HEK293 (cell line): ENCODE measurements at regions not wholly inside any gene's neighbourhood (a gene's known extent, or its start where the extent isn't known, plus 50 kb on each side); places are given as distances from the start of the nearest gene placed in this dataset.

Experiments used
- CTCF ChIA-PET: fragments of 350-600 bp; formaldehyde crosslinking; extraction: SDS; loops from one replicate; lab custom pipeline; 2021; ENCODE audit warnings: antibody characterized with exemption; lab: Yijun Ruan, JAX
- POLR2A ChIA-PET: fragments of 300-600 bp; formaldehyde crosslinking; extraction: SDS; loops from one replicate; lab custom pipeline; 2020; ENCODE audit warnings: antibody characterized with exemption, inconsistent platforms; lab: Yijun Ruan, JAX
- H3K27ac ChIP-seq: fragments of 200-500 bp; sonication (Bioruptor generic); 2 replicates; pipeline ENCODE4 v1.5.1; 2014; ENCODE audit warnings: low read depth, low read length, control low read depth, inconsistent platforms; ENCODE audit errors: extremely low read depth
- H3K36me3 ChIP-seq, 2 experiments: fragments of 200-500 bp in 1 of 2; sonication (Bioruptor generic) in 1 of 2; 1 replicate in 1 of 2; 2 replicates in 1 of 2; pipeline ENCODE4 v1.5.1; 2014 to 2017; ENCODE audit warnings: inconsistent platforms in 2 of 2, low read length in 2 of 2; ENCODE audit not compliant: control insufficient read depth in 2 of 2, insufficient read depth in 1 of 2
- H3K4me1 ChIP-seq: fragments of 200-500 bp; sonication (Bioruptor generic); 2 replicates; pipeline ENCODE4 v1.5.1; 2014; ENCODE audit warnings: mild to moderate bottlenecking, low read length, inconsistent platforms; ENCODE audit not compliant: control insufficient read depth, insufficient read depth
- H3K4me3 ChIP-seq: 2 replicates; pipeline ENCODE4 v1.5.1; 2011; ENCODE audit warnings: low read depth, mild to moderate bottlenecking, control low read depth, low read length, moderate library complexity
- H3K9me3 ChIP-seq: fragments of 200-500 bp; sonication (Bioruptor generic); 2 replicates; pipeline ENCODE4 v1.5.1; 2014; ENCODE audit warnings: low read depth, low read length, inconsistent platforms; ENCODE audit not compliant: control insufficient read depth, insufficient read depth
- GLI2 ChIP-seq: fragments of 450-650 bp; formaldehyde crosslinking; IDR thresholded peaks from 2 replicates; pipeline ENCODE4; 2017; ENCODE audit warnings: missing biosample characterization, missing genetic modification characterization, low read depth, borderline replicate concordance
- GLIS1 ChIP-seq: fragments of 450-650 bp; formaldehyde crosslinking; IDR thresholded peaks from 2 replicates; pipeline ENCODE4 v1.5.1; 2016; ENCODE audit warnings: missing biosample characterization, missing genetic modification characterization
- KLF9 ChIP-seq: fragments of 450-650 bp; formaldehyde crosslinking; IDR thresholded peaks from 2 replicates; pipeline ENCODE4 v1.5.1; 2016; ENCODE audit warnings: missing biosample characterization, missing genetic modification characterization, low read depth
- PBX3 ChIP-seq: sonication (generic); formaldehyde crosslinking; IDR thresholded peaks from 2 replicates; pipeline ENCODE4 v1.8.1; 2022; ENCODE audit warnings: mild to moderate bottlenecking, moderate library complexity, missing genetic modification reagents
- PRDM2 ChIP-seq: fragments of 450-650 bp; formaldehyde crosslinking; IDR thresholded peaks from 2 replicates; pipeline ENCODE4 v1.5.1; 2016; ENCODE audit warnings: missing biosample characterization, missing genetic modification characterization, borderline replicate concordance
- TCF7L2 ChIP-seq: IDR thresholded peaks from 2 replicates; pipeline ENCODE4 v1.6.1; 2011; ENCODE audit warnings: low read depth, mild to moderate bottlenecking, inconsistent platforms, low read length, moderate library complexity, borderline replicate concordance
- ZBTB1 ChIP-seq: fragments of 450-650 bp; formaldehyde crosslinking; IDR thresholded peaks from 2 replicates; pipeline ENCODE4 v1.5.1; 2016; ENCODE audit warnings: missing biosample characterization, missing genetic modification characterization
- ZBTB48 ChIP-seq: fragments of 450-650 bp; formaldehyde crosslinking; IDR thresholded peaks from 2 replicates; pipeline ENCODE4 v1.5.1; 2016; ENCODE audit warnings: missing biosample characterization, missing genetic modification characterization
- ZNF223 ChIP-seq: fragments of 450-650 bp; formaldehyde crosslinking; IDR thresholded peaks from 2 replicates; pipeline ENCODE4 v1.5.1; 2016; ENCODE audit warnings: missing biosample characterization, missing genetic modification characterization
- ZNF24 ChIP-seq: fragments of 450-650 bp; formaldehyde crosslinking; IDR thresholded peaks from 2 replicates; pipeline ENCODE4 v1.5.1; 2016; ENCODE audit warnings: missing biosample characterization, missing genetic modification characterization
- ZNF26 ChIP-seq: fragments of 450-650 bp; formaldehyde crosslinking; IDR thresholded peaks from 2 replicates; pipeline ENCODE4 v1.5.1; 2016; ENCODE audit warnings: missing biosample characterization, missing genetic modification characterization
- ZNF341 ChIP-seq: fragments of 450-650 bp; formaldehyde crosslinking; IDR thresholded peaks from 2 replicates; pipeline ENCODE4; 2016; ENCODE audit warnings: low read depth, missing biosample characterization, missing genetic modification characterization
- ZNF362 ChIP-seq: fragments of 450-650 bp; formaldehyde crosslinking; IDR thresholded peaks from 2 replicates; pipeline ENCODE4 v1.5.1; 2016; ENCODE audit warnings: missing biosample characterization, missing genetic modification characterization
- ZNF544 ChIP-seq: fragments of 450-650 bp; formaldehyde crosslinking; IDR thresholded peaks from 2 replicates; pipeline ENCODE4 v1.5.0; 2017; ENCODE audit warnings: missing biosample characterization, missing genetic modification characterization
- ZNF560 ChIP-seq: fragments of 450-650 bp; formaldehyde crosslinking; IDR thresholded peaks from 2 replicates; pipeline ENCODE4 v1.5.1; 2017; ENCODE audit warnings: missing biosample characterization, missing genetic modification characterization, borderline replicate concordance
- ZNF571 ChIP-seq: fragments of 450-650 bp; formaldehyde crosslinking; IDR thresholded peaks from 2 replicates; pipeline ENCODE4 v1.5.0; 2017; ENCODE audit warnings: missing biosample characterization, missing genetic modification characterization
- ZNF626 ChIP-seq: fragments of 450-650 bp; sonication (Bioruptor Pico); formaldehyde crosslinking; IDR thresholded peaks from 2 replicates; pipeline ENCODE4 v1.5.1; 2018; ENCODE audit warnings: missing biosample characterization, missing genetic modification characterization, inconsistent platforms
- ZNF768 ChIP-seq: fragments of 450-650 bp; formaldehyde crosslinking; IDR thresholded peaks from 2 replicates; pipeline ENCODE4 v1.5.1; 2018; ENCODE audit warnings: missing biosample characterization, mild to moderate bottlenecking, missing genetic modification characterization
- ZNF791 ChIP-seq: fragments of 450-650 bp; formaldehyde crosslinking; IDR thresholded peaks from 2 replicates; pipeline ENCODE4 v1.5.1; 2016; ENCODE audit warnings: missing biosample characterization, missing genetic modification characterization
- TF ChIP-seq, protein P1 (sequence below): fragments of 450-650 bp; formaldehyde crosslinking; IDR thresholded peaks from 2 replicates; pipeline ENCODE4 v1.5.1; 2016; ENCODE audit warnings: missing biosample characterization, missing genetic modification characterization
- TF ChIP-seq, protein P2 (sequence below): fragments of 450-650 bp; formaldehyde crosslinking; IDR thresholded peaks from 2 replicates; pipeline ENCODE4 v1.5.1; 2017; ENCODE audit warnings: missing biosample characterization, missing genetic modification characterization
- TF ChIP-seq, protein P3 (sequence below): fragments of 450-650 bp; formaldehyde crosslinking; IDR thresholded peaks from 2 replicates; pipeline ENCODE4 v1.5.1; 2016; ENCODE audit warnings: missing biosample characterization, missing genetic modification characterization

DNA sequence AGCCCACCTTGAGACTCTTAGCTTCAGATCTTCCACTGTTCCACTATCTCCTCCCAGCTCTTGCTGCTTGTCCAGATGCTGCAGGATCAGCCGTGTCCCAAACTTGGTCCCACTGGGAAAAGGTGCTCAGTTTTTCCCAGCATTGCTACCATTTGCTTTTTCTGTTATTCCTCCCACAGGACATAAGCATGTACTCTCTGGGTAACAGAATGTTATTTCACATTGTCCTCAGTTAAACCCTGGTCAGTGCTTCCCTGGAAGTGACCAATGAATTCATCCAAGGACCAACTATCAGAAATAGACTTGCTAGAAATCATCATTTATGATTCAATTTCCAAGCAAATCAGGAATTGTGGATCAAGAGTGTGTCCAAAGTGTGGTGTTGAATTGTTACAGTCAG, 179.2 kb upstream of the ZNF32 start:
- TF ChIP-seq ZNF626 (tag by site-specific recombination) (no peak), TCF7L2 (no peak), PRDM2 (tag by site-specific recombination) (no peak), GLI2 (no peak), ZNF768 (tag by site-specific recombination) (no peak), ZNF26 (tag by site-specific recombination) (no peak), GLIS1 (tag by site-specific recombination) (no peak), ZNF560 (tag by site-specific recombination) (no peak), ZNF791 (tag by site-specific recombination) (no peak), ZNF24 (tag by site-specific recombination) (no peak)
- POLR2A ChIA-PET = no interaction called here
- Histone ChIP-seq H3K36me3 (no peaks in the 10 kb centered on the region), H3K9me3 (no peaks in the 10 kb centered on the region), H3K4me1 (no peaks in the 10 kb centered on the region), H3K4me3 (no peak overlapping the region), H3K27ac (no peak overlapping the region)
- CTCF ChIA-PET = no interaction called here

DNA sequence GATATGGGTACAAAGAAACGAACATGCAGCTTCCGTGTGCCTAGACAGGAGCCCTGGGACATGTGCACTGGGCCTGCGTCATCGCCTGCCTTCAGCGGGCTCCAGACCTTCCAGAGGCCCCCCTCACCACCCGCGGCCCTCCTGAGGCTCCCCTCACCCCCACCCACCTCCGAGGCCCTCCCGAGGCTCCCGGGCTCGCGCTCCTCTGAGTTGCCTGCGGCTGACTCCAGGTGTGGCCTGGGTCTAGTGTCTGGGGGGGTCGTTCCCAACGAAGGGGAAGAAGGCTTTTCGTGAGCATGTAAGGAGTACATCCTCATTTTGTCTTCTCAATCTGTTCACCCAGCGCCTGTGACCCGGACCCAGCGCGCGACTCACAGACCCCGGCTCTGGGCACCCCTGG, 177.3 kb upstream of the ZNF32 start:
- Histone ChIP-seq H3K27ac (no peak overlapping the region), H3K4me1 (no peaks in the 10 kb centered on the region), H3K9me3 (no peaks in the 10 kb centered on the region), H3K4me3 (no peak overlapping the region), H3K36me3 (no peaks in the 10 kb centered on the region)
- ChIA-PET POLR2A (no interaction called here), CTCF (no interaction called here)
- TF ChIP-seq ZBTB1 = no peak
- no peak for TF ChIP-seq ZNF362 (tag by site-specific recombination)
- TF ChIP-seq ZNF544 = no peak
- TF ChIP-seq PBX3 (CRISPR knock-in tag) = no peak
- TF ChIP-seq ZNF223 (tag by site-specific recombination) = no peak
- no peak for TF ChIP-seq ZNF341 (tag by site-specific recombination)
- TF ChIP-seq, protein P1, sequence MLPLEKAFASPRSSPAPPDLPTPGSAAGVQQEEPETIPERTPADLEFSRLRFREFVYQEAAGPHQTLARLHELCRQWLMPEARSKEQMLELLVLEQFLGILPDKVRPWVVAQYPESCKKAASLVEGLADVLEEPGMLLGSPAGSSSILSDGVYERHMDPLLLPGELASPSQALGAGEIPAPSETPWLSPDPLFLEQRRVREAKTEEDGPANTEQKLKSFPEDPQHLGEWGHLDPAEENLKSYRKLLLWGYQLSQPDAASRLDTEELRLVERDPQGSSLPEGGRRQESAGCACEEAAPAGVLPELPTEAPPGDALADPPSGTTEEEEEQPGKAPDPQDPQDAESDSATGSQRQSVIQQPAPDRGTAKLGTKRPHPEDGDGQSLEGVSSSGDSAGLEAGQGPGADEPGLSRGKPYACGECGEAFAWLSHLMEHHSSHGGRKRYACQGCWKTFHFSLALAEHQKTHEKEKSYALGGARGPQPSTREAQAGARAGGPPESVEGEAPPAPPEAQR (tag by site-specific recombination) = no peak
- TF ChIP-seq ZBTB48 (tag by site-specific recombination) = no peak
- no peak for TF ChIP-seq KLF9 (tag by site-specific recombination)
- TF ChIP-seq, protein P2, sequence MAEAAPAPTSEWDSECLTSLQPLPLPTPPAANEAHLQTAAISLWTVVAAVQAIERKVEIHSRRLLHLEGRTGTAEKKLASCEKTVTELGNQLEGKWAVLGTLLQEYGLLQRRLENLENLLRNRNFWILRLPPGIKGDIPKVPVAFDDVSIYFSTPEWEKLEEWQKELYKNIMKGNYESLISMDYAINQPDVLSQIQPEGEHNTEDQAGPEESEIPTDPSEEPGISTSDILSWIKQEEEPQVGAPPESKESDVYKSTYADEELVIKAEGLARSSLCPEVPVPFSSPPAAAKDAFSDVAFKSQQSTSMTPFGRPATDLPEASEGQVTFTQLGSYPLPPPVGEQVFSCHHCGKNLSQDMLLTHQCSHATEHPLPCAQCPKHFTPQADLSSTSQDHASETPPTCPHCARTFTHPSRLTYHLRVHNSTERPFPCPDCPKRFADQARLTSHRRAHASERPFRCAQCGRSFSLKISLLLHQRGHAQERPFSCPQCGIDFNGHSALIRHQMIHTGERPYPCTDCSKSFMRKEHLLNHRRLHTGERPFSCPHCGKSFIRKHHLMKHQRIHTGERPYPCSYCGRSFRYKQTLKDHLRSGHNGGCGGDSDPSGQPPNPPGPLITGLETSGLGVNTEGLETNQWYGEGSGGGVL = no peak
- no peak for TF ChIP-seq GLI2
- TF ChIP-seq ZNF571 (tag by site-specific recombination) = no peak
- TF ChIP-seq, protein P3, sequence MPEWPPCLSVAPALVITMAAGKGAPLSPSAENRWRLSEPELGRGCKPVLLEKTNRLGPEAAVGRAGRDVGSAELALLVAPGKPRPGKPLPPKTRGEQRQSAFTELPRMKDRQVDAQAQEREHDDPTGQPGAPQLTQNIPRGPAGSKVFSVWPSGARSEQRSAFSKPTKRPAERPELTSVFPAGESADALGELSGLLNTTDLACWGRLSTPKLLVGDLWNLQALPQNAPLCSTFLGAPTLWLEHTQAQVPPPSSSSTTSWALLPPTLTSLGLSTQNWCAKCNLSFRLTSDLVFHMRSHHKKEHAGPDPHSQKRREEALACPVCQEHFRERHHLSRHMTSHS (tag by site-specific recombination) = no peak
